ENCODE measurements at regions not wholly inside any gene's neighbourhood (a gene's known extent, or its start where the extent isn't known, plus 50 kb on each side); places are given as distances from the start of the nearest gene placed in this dataset.

- TF ChIP-seq CTCF (IDR thresholded peaks at IDR 0.05; ENCODE audit: borderline replicate concordance): no peak
- Histone ChIP-seq H3K27ac (replicated peaks) (no peak overlapping the region), H3K9me3 (replicated peaks) (no peaks in the 10 kb centered on the region), H3K4me1 (no peaks in the 10 kb centered on the region), H3K4me3 (no peak overlapping the region), H3K36me3 (no peaks in the 10 kb centered on the region), H3K27me3 (ENCODE audit: low read depth) (no peaks in the 10 kb centered on the region)
- no peak for DNase-seq
- intact Hi-C loops (cut with micrococcal nuclease): no loop called here
Observed at GRCh38 chr5:104119529-104119928, 556.9 kb upstream of the NUDT12 start.

- no peaks in the 10 kb centered on the region for H3K4me1 ChIP-seq
- no peak overlapping the region for H3K27ac ChIP-seq (replicated peaks)
- H3K27me3 ChIP-seq (ENCODE audit: low read depth): no peaks in the 10 kb centered on the region
- H3K9me3 ChIP-seq (replicated peaks): peaks cover 11% of the 10 kb centered on the region
- no peak for TF ChIP-seq CTCF (IDR thresholded peaks at IDR 0.05; ENCODE audit: borderline replicate concordance)
- no peaks in the 10 kb centered on the region for H3K36me3 ChIP-seq
- intact Hi-C loops (cut with micrococcal nuclease): no loop called here
- H3K4me3 ChIP-seq: no peak overlapping the region
- no peak for DNase-seq
Observed at GRCh38 chr5:104111632-104112031, 549.0 kb upstream of the NUDT12 start.

GRCh38 chr5:104096451-104096850 lies 533.9 kb upstream of the NUDT12 start:
- no peaks in the 10 kb centered on the region for H3K9me3 ChIP-seq (replicated peaks)
- intact Hi-C loops (cut with micrococcal nuclease): no loop called here
- no peak for DNase-seq
- no peak overlapping the region for H3K4me3 ChIP-seq
- no peaks in the 10 kb centered on the region for H3K27me3 ChIP-seq (ENCODE audit: low read depth)
- no peak for TF ChIP-seq CTCF (IDR thresholded peaks at IDR 0.05; ENCODE audit: borderline replicate concordance)
- H3K36me3 ChIP-seq: no peaks in the 10 kb centered on the region
- no peak overlapping the region for H3K27ac ChIP-seq (replicated peaks)
- H3K4me1 ChIP-seq: no peaks in the 10 kb centered on the region

- no peak overlapping the region for H3K4me3 ChIP-seq
- no peak overlapping the region for H3K27ac ChIP-seq (replicated peaks)
- DNase-seq: no peak
- H3K4me1 ChIP-seq: no peaks in the 10 kb centered on the region
- no peaks in the 10 kb centered on the region for H3K27me3 ChIP-seq (ENCODE audit: low read depth)
- TF ChIP-seq CTCF (IDR thresholded peaks at IDR 0.05; ENCODE audit: borderline replicate concordance): no peak
- intact Hi-C loops (cut with micrococcal nuclease): no loop called here
- no peaks in the 10 kb centered on the region for H3K36me3 ChIP-seq
- no peaks in the 10 kb centered on the region for H3K9me3 ChIP-seq (replicated peaks)
Observed at GRCh38 chr5:104095527-104095926, 532.9 kb upstream of the NUDT12 start.

- no peak for TF ChIP-seq CTCF (IDR thresholded peaks at IDR 0.05; ENCODE audit: borderline replicate concordance)
- intact Hi-C loops (cut with micrococcal nuclease): no loop called here
Observed at GRCh38 chr5:104088876-104089778, 526.5 kb upstream of the NUDT12 start.

More at GRCh38 chr5:104088876-104089778, 526.5 kb upstream of the NUDT12 start:
- no peak overlapping the region for H3K4me3 ChIP-seq
- H3K36me3 ChIP-seq: no peaks in the 10 kb centered on the region
- H3K27ac ChIP-seq (replicated peaks): no peak overlapping the region
- no peaks in the 10 kb centered on the region for H3K27me3 ChIP-seq (ENCODE audit: low read depth)
- H3K9me3 ChIP-seq (replicated peaks): no peaks in the 10 kb centered on the region
- DNase-seq: no peak
- H3K4me1 ChIP-seq: no peaks in the 10 kb centered on the region

Data from left ventricle myocardium inferior (tissue), 1 donor.